ENCODE measurements at regions not wholly inside any gene's neighbourhood (a gene's known extent, or its start where the extent isn't known, plus 50 kb on each side); places are given as distances from the start of the nearest gene placed in this dataset.
"Not testable (repeated sequence)": the region's sequence is repeated elsewhere in the genome, so short reads cannot be mapped to it uniquely, and the experiment has no call there.

DNA sequence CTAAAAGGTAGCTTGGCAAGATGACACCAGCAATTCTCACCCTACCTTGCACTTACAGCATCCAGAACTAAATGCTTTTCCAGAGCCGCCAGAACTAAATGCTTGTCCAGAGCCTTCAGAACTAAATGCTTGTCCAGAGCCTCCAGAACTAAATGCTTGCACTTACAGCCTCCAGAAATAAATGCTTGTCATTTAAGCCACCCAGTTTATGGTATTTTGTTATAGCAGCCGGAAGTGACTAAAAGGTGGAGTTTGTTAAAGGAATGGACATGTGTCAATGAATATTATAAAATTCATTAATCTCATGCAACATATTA, 133.5 kb downstream of the GPX5 start:
- Histone ChIP-seq H3K4me1 (ENCODE audit: control insufficient read depth, insufficient read depth, low read length) (no peaks in the 10 kb centered on the region), H3K9ac (ENCODE audit: low read length) (no peak overlapping the region), H3K27me3 (ENCODE audit: control insufficient read depth, insufficient read depth, low read length) (peaks cover 4% of the 10 kb centered on the region; the same call in 1 of the 2 replicates), H3K36me3 (ENCODE audit: control insufficient read depth, insufficient read depth, low read length) (no peaks in the 10 kb centered on the region), H3K9me3 (ENCODE audit: control insufficient read depth, insufficient read depth, low read depth, low read length) (no peaks in the 10 kb centered on the region), H3K27ac (ENCODE audit: low read depth, low read length) (no peak overlapping the region), H3K4me3 (ENCODE audit: low read depth, low read length) (peak overlapping the region; percentile 84)

DNA sequence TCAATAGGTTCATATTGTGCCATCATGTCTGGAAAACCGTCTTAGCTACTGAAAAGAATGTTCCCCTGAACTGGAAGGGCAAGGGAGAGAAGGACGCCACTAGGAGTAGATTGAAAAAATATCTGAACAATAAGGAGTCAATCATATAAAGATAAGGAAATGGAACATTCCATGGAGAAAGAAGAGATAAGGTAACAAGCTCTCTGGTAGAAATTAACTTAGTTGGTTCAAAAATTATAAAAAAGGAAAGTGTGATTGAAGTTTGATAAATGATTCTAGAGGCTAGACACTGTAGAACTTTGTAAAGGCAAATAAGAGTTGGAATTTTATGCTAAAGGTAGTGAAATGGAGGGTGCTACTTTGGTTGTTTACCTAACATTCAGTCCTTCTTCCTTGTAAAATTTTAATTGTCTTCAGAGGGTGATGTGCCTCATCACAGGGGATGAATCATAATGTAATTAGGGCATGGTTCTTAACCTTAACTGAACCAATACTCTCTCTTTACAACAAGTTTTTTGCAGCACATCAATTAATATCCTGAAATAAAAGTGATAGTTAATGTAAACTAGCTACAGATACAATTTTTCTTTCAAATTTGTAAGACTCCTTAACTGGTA, 135.5 kb downstream of the GPX5 start:
- no peak overlapping the region for H3K9ac ChIP-seq (ENCODE audit: low read length)
- H3K4me1 ChIP-seq (ENCODE audit: control insufficient read depth, insufficient read depth, low read length), result no peaks in the 10 kb centered on the region
- no peaks in the 10 kb centered on the region for H3K36me3 ChIP-seq (ENCODE audit: control insufficient read depth, insufficient read depth, low read length)
- H3K9me3 ChIP-seq (ENCODE audit: control insufficient read depth, insufficient read depth, low read depth, low read length), result no peaks in the 10 kb centered on the region
- H3K27ac ChIP-seq (ENCODE audit: low read depth, low read length), result no peak overlapping the region
- H3K4me3 ChIP-seq (ENCODE audit: low read depth, low read length), result no peak overlapping the region
- peaks cover 4% of the 10 kb centered on the region; the same call in 1 of the 2 replicates for H3K27me3 ChIP-seq (ENCODE audit: control insufficient read depth, insufficient read depth, low read length)

DNA sequence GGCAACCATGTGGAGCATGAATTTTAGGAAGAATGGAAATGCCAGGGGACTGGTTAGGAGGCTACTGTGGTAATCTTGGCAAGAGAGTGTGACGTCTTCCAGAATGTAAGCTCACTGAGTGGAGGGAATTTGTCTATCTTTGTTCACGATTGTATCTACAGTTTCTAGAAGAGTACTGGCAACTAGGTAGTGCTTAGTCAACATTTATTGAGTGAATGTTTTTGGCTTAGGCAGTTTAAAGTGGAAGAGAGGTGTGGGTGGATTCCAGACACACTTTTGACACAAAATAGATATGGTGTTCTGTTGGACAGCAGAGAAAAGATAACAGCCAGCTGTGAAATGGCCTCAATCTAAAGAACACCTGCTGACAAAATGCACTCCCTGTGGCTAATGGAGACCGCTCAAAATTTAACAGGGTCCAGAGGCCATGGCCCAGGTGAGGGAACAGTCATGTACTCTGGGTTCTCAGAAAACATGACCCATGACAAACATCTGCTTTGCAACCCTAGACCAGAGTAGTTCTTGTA, 139.3 kb downstream of the GPX5 start:
- Histone ChIP-seq H3K9me3 (ENCODE audit: control insufficient read depth, insufficient read depth, low read depth, low read length) (no peaks in the 10 kb centered on the region), H3K27ac (ENCODE audit: low read depth, low read length) (no peak overlapping the region), H3K4me3 (ENCODE audit: low read depth, low read length) (no peak overlapping the region), H3K27me3 (ENCODE audit: control insufficient read depth, insufficient read depth, low read length) (no peaks in the 10 kb centered on the region), H3K9ac (ENCODE audit: low read length) (no peak overlapping the region), H3K4me1 (ENCODE audit: control insufficient read depth, insufficient read depth, low read length) (no peaks in the 10 kb centered on the region), H3K36me3 (ENCODE audit: control insufficient read depth, insufficient read depth, low read length) (no peaks in the 10 kb centered on the region)

DNA sequence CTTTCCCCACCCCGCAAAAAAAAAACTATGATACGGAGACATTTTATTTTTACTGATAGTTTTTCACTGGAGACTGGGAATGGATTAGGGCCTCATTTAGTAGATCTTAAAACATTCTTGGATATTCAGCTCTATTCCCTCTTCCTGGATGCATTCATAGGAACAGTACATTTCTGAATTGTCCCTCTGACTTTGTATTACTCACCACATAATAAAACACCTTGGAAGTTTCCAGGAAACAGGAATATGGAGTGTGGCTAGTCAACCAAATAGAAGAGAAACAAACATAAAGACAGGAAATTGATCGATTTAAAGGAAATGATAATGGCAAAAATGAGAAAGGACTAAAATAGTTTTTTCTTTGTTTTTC, 147.7 kb downstream of the GPX5 start:
- H3K4me1 ChIP-seq (ENCODE audit: control insufficient read depth, insufficient read depth, low read length), result no peaks in the 10 kb centered on the region
- H3K9me3 ChIP-seq (ENCODE audit: control insufficient read depth, insufficient read depth, low read depth, low read length), result 0 out of 2 replicates have a peak, but pooled peaks cover 3% of the 10 kb centered on the region
- H3K4me3 ChIP-seq (ENCODE audit: low read depth, low read length), result no peak overlapping the region
- H3K27ac ChIP-seq (ENCODE audit: low read depth, low read length), result no peak overlapping the region
- peaks cover 18% of the 10 kb centered on the region for H3K27me3 ChIP-seq (ENCODE audit: control insufficient read depth, insufficient read depth, low read length)
- no peak overlapping the region for H3K9ac ChIP-seq (ENCODE audit: low read length)
- H3K36me3 ChIP-seq (ENCODE audit: control insufficient read depth, insufficient read depth, low read length), result no peaks in the 10 kb centered on the region

DNA sequence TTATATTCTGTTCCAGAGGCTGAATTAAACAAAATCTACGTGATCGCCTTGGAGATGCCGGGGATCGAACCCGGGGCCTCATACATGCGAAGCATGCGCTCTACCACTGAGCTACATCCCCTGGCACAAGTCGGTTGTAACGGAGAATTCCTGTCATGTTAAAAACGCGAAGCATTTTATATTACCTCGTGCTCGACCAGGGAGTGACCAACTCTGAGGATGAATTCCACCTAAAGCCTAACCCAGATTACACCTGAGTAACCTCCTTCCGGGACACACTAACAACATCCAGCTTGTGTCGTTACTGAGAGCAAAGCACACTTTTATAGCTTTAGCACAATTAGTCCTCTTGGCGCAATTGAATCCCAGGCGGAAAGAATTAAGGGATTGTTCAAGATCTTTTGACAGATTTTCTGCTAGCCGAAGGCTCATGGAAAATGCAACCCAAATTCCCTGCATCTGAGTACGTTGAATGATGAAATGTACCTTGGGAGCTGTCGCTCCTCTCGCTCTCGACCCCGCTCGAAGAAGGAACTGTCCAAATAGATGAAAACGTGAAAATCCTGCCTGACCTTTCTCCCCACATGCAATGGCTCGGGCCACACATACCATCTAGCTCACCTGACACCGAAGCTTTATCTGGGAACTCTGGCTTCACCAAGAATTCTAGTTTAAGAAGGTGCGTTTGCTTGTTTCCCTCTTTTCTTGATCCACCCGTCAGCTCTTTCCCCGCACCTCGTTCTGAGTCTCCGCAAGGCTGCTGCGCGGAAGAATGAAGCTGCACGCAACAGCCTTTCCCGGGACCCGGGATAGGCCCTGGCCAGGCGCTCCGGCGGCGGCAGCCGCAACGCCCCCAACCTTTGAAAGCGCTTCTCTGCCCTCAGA, 148.3 kb downstream of the GPX5 start:
- Histone ChIP-seq H3K4me3 (ENCODE audit: low read depth, low read length) (peak overlapping the region; percentile 72), H3K9ac (ENCODE audit: low read length) (peak overlapping the region; percentile 20), H3K4me1 (ENCODE audit: control insufficient read depth, insufficient read depth, low read length) (no peaks in the 10 kb centered on the region), H3K27me3 (ENCODE audit: control insufficient read depth, insufficient read depth, low read length) (peaks cover 18% of the 10 kb centered on the region), H3K36me3 (ENCODE audit: control insufficient read depth, insufficient read depth, low read length) (no peaks in the 10 kb centered on the region), H3K27ac (ENCODE audit: low read depth, low read length) (no peak overlapping the region), H3K9me3 (ENCODE audit: control insufficient read depth, insufficient read depth, low read depth, low read length) (0 out of 2 replicates have a peak, but pooled peaks cover 3% of the 10 kb centered on the region)

DNA sequence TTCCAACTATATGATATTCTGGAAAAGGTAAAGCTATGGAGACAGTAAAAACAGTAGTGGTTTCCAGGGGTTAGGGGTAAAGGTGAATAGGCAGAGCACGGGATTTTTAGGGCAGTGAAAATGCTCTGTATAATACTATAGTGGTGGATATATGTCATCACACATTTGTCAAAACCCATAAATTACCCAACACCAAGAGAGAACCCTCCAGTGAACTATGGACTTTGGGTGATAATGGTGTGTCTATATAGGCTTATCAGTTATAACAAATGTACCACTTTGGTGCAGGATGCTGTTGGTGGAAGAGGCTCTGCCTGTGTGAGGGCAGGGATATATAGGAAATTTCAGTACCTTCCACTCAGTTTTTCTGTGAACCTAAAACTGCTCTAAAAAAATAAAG, 149.9 kb downstream of the GPX5 start:
- no peaks in the 10 kb centered on the region for H3K4me1 ChIP-seq (ENCODE audit: control insufficient read depth, insufficient read depth, low read length)
- no peak overlapping the region for H3K9ac ChIP-seq (ENCODE audit: low read length)
- 0 out of 2 replicates have a peak, but pooled peaks cover 3% of the 10 kb centered on the region for H3K9me3 ChIP-seq (ENCODE audit: control insufficient read depth, insufficient read depth, low read depth, low read length)
- no peaks in the 10 kb centered on the region for H3K36me3 ChIP-seq (ENCODE audit: control insufficient read depth, insufficient read depth, low read length)
- peaks cover 18% of the 10 kb centered on the region for H3K27me3 ChIP-seq (ENCODE audit: control insufficient read depth, insufficient read depth, low read length)
- H3K27ac ChIP-seq (ENCODE audit: low read depth, low read length), result no peak overlapping the region
- no peak overlapping the region for H3K4me3 ChIP-seq (ENCODE audit: low read depth, low read length)

DNA sequence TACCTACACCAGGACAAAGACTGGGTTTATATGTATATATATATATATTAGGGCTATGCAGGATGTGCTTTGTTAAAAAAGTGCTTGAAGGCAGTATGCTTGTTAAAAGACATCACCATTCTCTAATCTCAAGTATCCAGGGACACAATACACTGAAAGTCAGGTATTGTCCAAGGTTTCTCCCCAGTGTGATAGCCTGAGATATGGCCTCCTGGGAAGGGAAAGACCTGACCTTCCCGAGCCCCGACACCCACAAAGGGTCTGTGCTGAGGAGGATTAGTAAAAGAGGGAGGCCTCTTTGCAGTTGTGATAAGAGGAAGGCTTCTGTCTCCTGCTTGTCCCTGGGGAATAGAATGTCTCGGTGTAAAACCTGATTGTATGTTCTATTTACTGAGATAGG, 156.9 kb downstream of the GPX5 start:
- Histone ChIP-seq H3K9me3 (ENCODE audit: control insufficient read depth, insufficient read depth, low read depth, low read length) (no peaks in the 10 kb centered on the region), H3K4me1 (ENCODE audit: control insufficient read depth, insufficient read depth, low read length) (no peaks in the 10 kb centered on the region), H3K4me3 (ENCODE audit: low read depth, low read length) (no peak overlapping the region), H3K9ac (ENCODE audit: low read length) (no peak overlapping the region), H3K27me3 (ENCODE audit: control insufficient read depth, insufficient read depth, low read length) (no peaks in the 10 kb centered on the region), H3K36me3 (ENCODE audit: control insufficient read depth, insufficient read depth, low read length) (no peaks in the 10 kb centered on the region), H3K27ac (ENCODE audit: low read depth, low read length) (no peak overlapping the region)

- H3K4me1 ChIP-seq (ENCODE audit: control insufficient read depth, insufficient read depth, low read length); H3K9ac ChIP-seq (ENCODE audit: low read length); H3K27ac ChIP-seq (ENCODE audit: low read depth, low read length); H3K9me3 ChIP-seq (ENCODE audit: control insufficient read depth, insufficient read depth, low read depth, low read length); H3K36me3 ChIP-seq (ENCODE audit: control insufficient read depth, insufficient read depth, low read length); H3K4me3 ChIP-seq (ENCODE audit: low read depth, low read length); H3K27me3 ChIP-seq (ENCODE audit: control insufficient read depth, insufficient read depth, low read length): not testable (repeated sequence)
These were observed 157.4 kb downstream of the GPX5 start for GRCh38 chr6:28682956-28683685.

DNA sequence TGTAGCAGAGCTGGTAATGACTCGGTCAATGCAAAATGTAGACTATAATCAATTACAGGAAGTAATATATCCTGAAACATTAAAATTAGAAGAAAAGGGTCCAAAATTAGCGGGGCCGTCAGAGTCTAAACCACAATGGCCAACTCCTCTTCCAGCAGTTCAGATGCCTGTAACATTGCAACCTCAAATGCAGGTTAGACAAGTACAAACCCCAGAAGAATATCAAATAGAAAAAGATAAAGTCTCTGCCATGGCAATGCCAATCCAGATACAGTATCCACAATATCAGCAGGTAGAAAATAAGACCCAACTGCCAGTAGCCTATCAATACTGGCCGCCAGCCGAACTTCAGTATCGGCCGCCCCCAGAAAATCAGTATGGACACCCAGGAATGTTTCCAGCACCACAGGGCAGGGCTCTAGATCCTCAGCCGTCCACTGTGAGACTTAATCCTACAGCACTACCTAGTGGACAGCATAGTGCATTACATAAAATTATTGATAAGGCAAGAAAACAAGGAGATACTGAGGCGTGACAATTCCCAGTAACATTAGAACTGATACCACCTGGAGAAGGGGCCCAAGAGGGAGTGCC, 158.4 kb downstream of the GPX5 start:
- no peaks in the 10 kb centered on the region for H3K36me3 ChIP-seq (ENCODE audit: control insufficient read depth, insufficient read depth, low read length)
- no peak overlapping the region for H3K4me3 ChIP-seq (ENCODE audit: low read depth, low read length)
- H3K9me3 ChIP-seq (ENCODE audit: control insufficient read depth, insufficient read depth, low read depth, low read length), result no peaks in the 10 kb centered on the region
- H3K4me1 ChIP-seq (ENCODE audit: control insufficient read depth, insufficient read depth, low read length), result no peaks in the 10 kb centered on the region
- no peak overlapping the region for H3K9ac ChIP-seq (ENCODE audit: low read length)
- H3K27me3 ChIP-seq (ENCODE audit: control insufficient read depth, insufficient read depth, low read length), result no peaks in the 10 kb centered on the region
- no peak overlapping the region for H3K27ac ChIP-seq (ENCODE audit: low read depth, low read length)

DNA sequence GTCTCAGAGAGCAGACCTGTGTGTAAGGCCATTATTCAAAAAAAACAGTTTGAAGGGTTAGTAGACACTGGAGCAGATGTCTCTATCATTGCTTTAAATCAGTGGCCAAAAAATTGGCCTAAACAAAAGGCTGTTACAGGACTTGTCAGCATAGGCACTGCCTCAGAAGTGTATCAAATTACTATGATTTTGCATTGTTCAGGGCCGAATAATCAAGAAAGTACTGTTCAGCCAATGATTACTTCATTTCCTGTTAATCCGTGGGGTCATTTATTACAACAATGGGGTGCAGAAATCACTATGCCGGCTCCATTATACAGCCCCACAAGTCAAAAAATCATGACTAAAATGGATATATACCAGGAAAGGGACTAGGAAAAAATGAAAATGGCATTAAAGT, 160.3 kb downstream of the GPX5 start:
- not testable (repeated sequence) for H3K4me3 ChIP-seq (ENCODE audit: low read depth, low read length); H3K4me1 ChIP-seq (ENCODE audit: control insufficient read depth, insufficient read depth, low read length); H3K9me3 ChIP-seq (ENCODE audit: control insufficient read depth, insufficient read depth, low read depth, low read length); H3K36me3 ChIP-seq (ENCODE audit: control insufficient read depth, insufficient read depth, low read length); H3K9ac ChIP-seq (ENCODE audit: low read length); H3K27ac ChIP-seq (ENCODE audit: low read depth, low read length); H3K27me3 ChIP-seq (ENCODE audit: control insufficient read depth, insufficient read depth, low read length)

Measured in HUES6 (cell line).